BLaER1 treated with 17β-estradiol and CSF1 and Interleukin-3, amounts not matched to agents 10 nM and 100 nM (cell line): ENCODE measurements at regions not wholly inside any gene's neighbourhood (a gene's known extent, or its start where the extent isn't known, plus 50 kb on each side); places are given as distances from the start of the nearest gene placed in this dataset.

ENCODE experiments used
- H3K27ac ChIP-seq, 11 experiments: shearing (Covaris generic); formaldehyde crosslinking; 2 replicates each; pipeline ENCODE4 v1.8.1; 2022
- H3K27me3 ChIP-seq, 11 experiments: shearing (Covaris generic); formaldehyde crosslinking; 2 replicates each; pipeline ENCODE4 v1.8.1; 2022
- H3K36me3 ChIP-seq, 11 experiments: shearing (Covaris generic); formaldehyde crosslinking; 2 replicates each; pipeline ENCODE4 v1.8.1; 2022
- H3K4me1 ChIP-seq, 10 experiments: shearing (Covaris generic); formaldehyde crosslinking; 2 replicates each; pipeline ENCODE4 v1.8.1; 2022
- H3K4me2 ChIP-seq, 11 experiments: shearing (Covaris generic); formaldehyde crosslinking; 2 replicates each; pipeline ENCODE4 v1.8.1; 2022
- H3K4me3 ChIP-seq, 10 experiments: shearing (Covaris generic); formaldehyde crosslinking; 2 replicates each; pipeline ENCODE4 v1.8.1; 2022
- H3K9ac ChIP-seq, 11 experiments: shearing (Covaris generic); formaldehyde crosslinking; 2 replicates each; pipeline ENCODE4 v1.8.1; 2022
- H3K9me3 ChIP-seq, 11 experiments: shearing (Covaris generic); formaldehyde crosslinking; replicated peaks in 1 of 11; 2 replicates each; pipeline ENCODE4 v1.8.1; 2022
- H4K20me1 ChIP-seq, 11 experiments: shearing (Covaris generic); formaldehyde crosslinking; 2 replicates each; pipeline ENCODE4 v1.8.1; 2022
- Cebpa-rat ChIP-seq, 11 experiments: shearing (Covaris generic); IDR thresholded peaks; 2 replicates each; pipeline ENCODE4 v1.8.1; 2022

- no peak overlapping the region for H3K27ac ChIP-seq
- no peaks in the 10 kb centered on the region; a peak in 1 of 22 replicates for H3K36me3 ChIP-seq
- no peaks in the 10 kb centered on the region for H3K27me3 ChIP-seq
- H4K20me1 ChIP-seq = no peaks in the 10 kb centered on the region
- no peaks in the 10 kb centered on the region for H3K4me1 ChIP-seq
- no peak overlapping the region for H3K9ac ChIP-seq
- no peak overlapping the region for H3K4me2 ChIP-seq
- H3K9me3 ChIP-seq = peaks cover 25 to 37% (median 31%) of the 10 kb centered on the region in 11 experiments
- no peak overlapping the region for H3K4me3 ChIP-seq
- no peak for TF ChIP-seq Cebpa-rat (IDR thresholded peaks at IDR 0.05)
These were observed 71.2 kb downstream of the CD24 start for GRCh38 chr6:106903299-106903698.

GRCh38 chr6:106901062-106901461 is 73.5 kb downstream of the CD24 start:
- no peak overlapping the region for H3K4me2 ChIP-seq
- no peaks in the 10 kb centered on the region for H3K27me3 ChIP-seq
- H3K4me1 ChIP-seq = no peaks in the 10 kb centered on the region
- H4K20me1 ChIP-seq = no peaks in the 10 kb centered on the region
- TF ChIP-seq Cebpa-rat (IDR thresholded peaks at IDR 0.05) = no peak
- no peaks in the 10 kb centered on the region; a peak in 1 of 22 replicates for H3K36me3 ChIP-seq
- no peak overlapping the region for H3K4me3 ChIP-seq
- H3K9ac ChIP-seq = no peak overlapping the region
- H3K9me3 ChIP-seq = peaks cover 25 to 37% (median 31%) of the 10 kb centered on the region in 11 experiments
- H3K27ac ChIP-seq = no peak overlapping the region

GRCh38 chr6:106899697-106900096 is 74.8 kb downstream of the CD24 start:
- no peak for TF ChIP-seq Cebpa-rat (IDR thresholded peaks at IDR 0.05)
- H3K36me3 ChIP-seq = no peaks in the 10 kb centered on the region; a peak in 1 of 22 replicates
- no peaks in the 10 kb centered on the region for H4K20me1 ChIP-seq
- no peak overlapping the region for H3K4me3 ChIP-seq
- no peaks in the 10 kb centered on the region for H3K4me1 ChIP-seq
- peaks cover 25 to 37% (median 31%) of the 10 kb centered on the region in 11 experiments for H3K9me3 ChIP-seq
- H3K4me2 ChIP-seq = no peak overlapping the region
- no peak overlapping the region for H3K27ac ChIP-seq
- no peak overlapping the region for H3K9ac ChIP-seq
- H3K27me3 ChIP-seq = no peaks in the 10 kb centered on the region

GRCh38 chr6:106897580-106897979 is 76.9 kb downstream of the CD24 start:
- H3K4me1 ChIP-seq = no peaks in the 10 kb centered on the region
- TF ChIP-seq Cebpa-rat (IDR thresholded peaks at IDR 0.05) = no peak
- H3K4me3 ChIP-seq = no peak overlapping the region
- no peak overlapping the region for H3K9ac ChIP-seq
- no peak overlapping the region for H3K4me2 ChIP-seq
- H3K9me3 ChIP-seq = peaks cover 25 to 31% (median 30%) of the 10 kb centered on the region in 11 experiments
- no peaks in the 10 kb centered on the region; a peak in 1 of 22 replicates for H3K36me3 ChIP-seq
- no peaks in the 10 kb centered on the region for H3K27me3 ChIP-seq
- no peak overlapping the region for H3K27ac ChIP-seq
- no peaks in the 10 kb centered on the region for H4K20me1 ChIP-seq

- no peak for TF ChIP-seq Cebpa-rat (IDR thresholded peaks at IDR 0.05)
- Histone ChIP-seq H3K4me1 (no peaks in the 10 kb centered on the region), H3K9me3 (peaks cover 8 to 12% (median 12%) of the 10 kb centered on the region in 11 experiments; a peak in 20 of 22 replicates), H4K20me1 (no peaks in the 10 kb centered on the region), H3K36me3 (no peaks in the 10 kb centered on the region), H3K4me2 (no peak overlapping the region), H3K27me3 (no peaks in the 10 kb centered on the region), H3K9ac (no peak overlapping the region), H3K4me3 (no peak overlapping the region), H3K27ac (no peak overlapping the region)
These were observed 78.9 kb downstream of the CD24 start for GRCh38 chr6:106895703-106896040.

- Histone ChIP-seq H3K9ac (no peak overlapping the region), H3K27ac (no peak overlapping the region), H3K4me2 (no peak overlapping the region), H3K27me3 (no peaks in the 10 kb centered on the region), H3K36me3 (no peaks in the 10 kb centered on the region), H4K20me1 (no peaks in the 10 kb centered on the region), H3K4me3 (no peak overlapping the region), H3K9me3 (peaks cover 3 to 7% (median 6%) of the 10 kb centered on the region in 11 experiments; a peak in 13 of 22 replicates), H3K4me1 (no peaks in the 10 kb centered on the region)
- TF ChIP-seq Cebpa-rat (IDR thresholded peaks at IDR 0.05) = no peak
These were observed 79.4 kb downstream of the CD24 start for GRCh38 chr6:106894978-106895702.

GRCh38 chr6:106892186-106892585 is 82.3 kb downstream of the CD24 start:
- H3K4me1 ChIP-seq = peaks cover 0 to 9% (median 0%) of the 10 kb centered on the region in 10 experiments; a peak in 2 of 20 replicates
- H3K27me3 ChIP-seq = no peaks in the 10 kb centered on the region
- H4K20me1 ChIP-seq = no peaks in the 10 kb centered on the region
- peaks cover 0 to 6% (median 0%) of the 10 kb centered on the region in 11 experiments; a peak in 1 of 22 replicates for H3K9me3 ChIP-seq
- no peak overlapping the region for H3K4me3 ChIP-seq
- H3K27ac ChIP-seq = no peak overlapping the region
- H3K36me3 ChIP-seq = no peaks in the 10 kb centered on the region
- no peak overlapping the region for H3K4me2 ChIP-seq
- no peak for TF ChIP-seq Cebpa-rat (IDR thresholded peaks at IDR 0.05)
- H3K9ac ChIP-seq = no peak overlapping the region

- H3K36me3 ChIP-seq = no peaks in the 10 kb centered on the region
- H3K9me3 ChIP-seq = peaks cover 0 to 6% (median 0%) of the 10 kb centered on the region in 11 experiments; a peak in 1 of 22 replicates
- no peak overlapping the region for H3K27ac ChIP-seq
- no peak for TF ChIP-seq Cebpa-rat (IDR thresholded peaks at IDR 0.05)
- no peak overlapping the region for H3K4me2 ChIP-seq
- no peak overlapping the region for H3K9ac ChIP-seq
- no peak overlapping the region for H3K4me3 ChIP-seq
- H3K4me1 ChIP-seq = peaks cover 0 to 9% (median 0%) of the 10 kb centered on the region in 10 experiments; a peak in 2 of 20 replicates
- no peaks in the 10 kb centered on the region for H3K27me3 ChIP-seq
- H4K20me1 ChIP-seq = no peaks in the 10 kb centered on the region
These were observed 84.1 kb downstream of the CD24 start for GRCh38 chr6:106890447-106890846.

- Histone ChIP-seq H3K4me1 (peaks cover 0 to 9% (median 0%) of the 10 kb centered on the region in 10 experiments; a peak in 2 of 20 replicates), H3K9ac (no peak overlapping the region)
These were observed 84.8 kb downstream of the CD24 start for GRCh38 chr6:106889692-106890091.

More at GRCh38 chr6:106889692-106890091, 84.8 kb downstream of the CD24 start:
- Histone ChIP-seq H3K4me2 (no peak overlapping the region), H4K20me1 (no peaks in the 10 kb centered on the region), H3K9me3 (peaks cover 0 to 6% (median 0%) of the 10 kb centered on the region in 11 experiments; a peak in 1 of 22 replicates), H3K4me3 (no peak overlapping the region), H3K36me3 (no peaks in the 10 kb centered on the region), H3K27ac (no peak overlapping the region), H3K27me3 (no peaks in the 10 kb centered on the region)
- no peak for TF ChIP-seq Cebpa-rat (IDR thresholded peaks at IDR 0.05)
